GM12864 (cell line): ENCODE measurements at regions not wholly inside any gene's neighbourhood (a gene's known extent, or its start where the extent isn't known, plus 50 kb on each side); places are given as distances from the start of the nearest gene placed in this dataset.

Source experiments
- DNase-seq: peaks from one replicate; pipeline ENCODE4 v3.0.0-alpha.2; 2011; ENCODE audit warnings: low read depth
- H3K4me3 ChIP-seq: 2 replicates; pipeline ENCODE4 v1.5.1; 2011; ENCODE audit warnings: mild to moderate bottlenecking, low read depth, low read length, control low read depth
- CTCF ChIP-seq: IDR thresholded peaks from 2 replicates; pipeline ENCODE4 v1.5.1; 2011; ENCODE audit warnings: low read depth, mild to moderate bottlenecking, moderate library complexity, low read length, control low read depth, inconsistent platforms; ENCODE audit errors: missing control alignments

GRCh38 chr6:44734886-44735629, 347.6 kb downstream of the CDC5L start:
- H3K4me3 ChIP-seq = no peak overlapping the region
- DNase-seq = no peak
- no peak for TF ChIP-seq CTCF

- TF ChIP-seq CTCF = no peak
- H3K4me3 ChIP-seq = no peak overlapping the region
- DNase-seq = peak; percentile 39
Observed at GRCh38 chr6:44735630-44735963, 348.1 kb downstream of the CDC5L start.

- TF ChIP-seq CTCF = no peak
- no peak for DNase-seq
- H3K4me3 ChIP-seq = no peak overlapping the region
Observed at GRCh38 chr6:44737341-44737740, 349.8 kb downstream of the CDC5L start.

- no peak overlapping the region for H3K4me3 ChIP-seq
- DNase-seq = no peak
- no peak for TF ChIP-seq CTCF
Observed at GRCh38 chr6:44737829-44738528, 350.5 kb downstream of the CDC5L start.

GRCh38 chr6:44738601-44739146, 351.2 kb downstream of the CDC5L start:
- DNase-seq = no peak
- no peak for TF ChIP-seq CTCF
- H3K4me3 ChIP-seq = no peak overlapping the region

GRCh38 chr6:44739181-44739580, 351.7 kb downstream of the CDC5L start:
- no peak for DNase-seq
- TF ChIP-seq CTCF = no peak
- H3K4me3 ChIP-seq = no peak overlapping the region

- no peak for TF ChIP-seq CTCF
- DNase-seq = no peak
- no peak overlapping the region for H3K4me3 ChIP-seq
Observed at GRCh38 chr6:44740566-44741120, 353.1 kb downstream of the CDC5L start.
